Natural killer cell (primary cell): ENCODE measurements at regions not wholly inside any gene's neighbourhood (a gene's known extent, or its start where the extent isn't known, plus 50 kb on each side); places are given as distances from the start of the nearest gene placed in this dataset.

Experiments
- ATAC-seq, 3 donors: fragments of 150-1000 bp in 2 of 3; fragments of 200-7000 bp in 1 of 3; cut with Tn5 transposase; 1 replicate in 1 of 3; 2 replicates in 2 of 3; pipeline ENCODE4 v1.10.0; 2021; ENCODE audit warnings: mild to moderate bottlenecking in 2 of 3, moderate library complexity in 2 of 3
- DNase-seq, 2 donors: peaks; one replicate each; pipeline versions ENCODE4 v3.0.0 to v3.0.0-alpha.2; 2013 to 2021; ENCODE audit warnings: mixed read lengths in 1 of 2
- H3K27ac ChIP-seq: one replicate; pipeline ENCODE4 v1.5.1; 2013; ENCODE audit warnings: mild to moderate bottlenecking, low read length
- H3K27me3 ChIP-seq: one replicate; pipeline ENCODE4 v1.6.1; 2013; ENCODE audit warnings: low read length; ENCODE audit not compliant: control insufficient read depth, insufficient read depth
- H3K36me3 ChIP-seq: one replicate; pipeline ENCODE4 v1.6.1; 2013; ENCODE audit warnings: low read length; ENCODE audit not compliant: control insufficient read depth, insufficient read depth
- H3K4me1 ChIP-seq: one replicate; pipeline ENCODE4 v1.6.1; 2013; ENCODE audit warnings: low read length; ENCODE audit not compliant: control insufficient read depth, insufficient read depth
- H3K4me3 ChIP-seq: one replicate; pipeline ENCODE4 v1.5.1; 2013; ENCODE audit warnings: low read length
- H3K9me3 ChIP-seq: one replicate; pipeline ENCODE4 v1.6.1; 2013; ENCODE audit warnings: low read length; ENCODE audit not compliant: control insufficient read depth, insufficient read depth
- H3K27ac Mint-ChIP-seq, 2 donors: one replicate each; pipeline ENCODE4 v1.8.0; 2022; ENCODE audit warnings: mild to moderate bottlenecking in 2 of 2, mixed read lengths in 2 of 2, moderate library complexity in 1 of 2
- H3K27me3 Mint-ChIP-seq, 2 donors: one replicate each; pipeline ENCODE4 v1.8.0; 2022; ENCODE audit warnings: low read depth in 2 of 2, mixed read lengths in 2 of 2
- H3K36me3 Mint-ChIP-seq: one replicate; pipeline ENCODE4 v1.8.0; 2022; ENCODE audit warnings: mixed read lengths
- H3K4me1 Mint-ChIP-seq, 2 donors: one replicate each; pipeline ENCODE4 v1.8.0; 2022; ENCODE audit warnings: mixed read lengths in 2 of 2
- H3K4me3 Mint-ChIP-seq: one replicate; pipeline ENCODE4 v1.8.0; 2022; ENCODE audit warnings: mild to moderate bottlenecking, moderate library complexity, mixed read lengths
- H3K9me3 Mint-ChIP-seq, 2 donors: one replicate each; pipeline ENCODE4 v1.8.0; 2022; ENCODE audit warnings: mixed read lengths in 2 of 2
- WGBS: methylation state at CpG from one replicate; pipeline ENCODE4 v1.1.7; 2013; ENCODE audit warnings: missing lambda C conversion rate; ENCODE audit not compliant: insufficient coverage; 5-methylcytosine and 5-hydroxymethylcytosine counted together
- intact Hi-C: fragments of 100-400 bp; cut with micrococcal nuclease; formaldehyde crosslinking; loops from one replicate; pipeline ENCODE4 v1.14.2; 2022
- TF ChIP-seq, protein P1 (sequence below): fragments of 200-600 bp; IDR thresholded peaks from one replicate; pipeline ENCODE4 v1.8.0; 2022; ENCODE audit warnings: antibody characterized with exemption

DNA sequence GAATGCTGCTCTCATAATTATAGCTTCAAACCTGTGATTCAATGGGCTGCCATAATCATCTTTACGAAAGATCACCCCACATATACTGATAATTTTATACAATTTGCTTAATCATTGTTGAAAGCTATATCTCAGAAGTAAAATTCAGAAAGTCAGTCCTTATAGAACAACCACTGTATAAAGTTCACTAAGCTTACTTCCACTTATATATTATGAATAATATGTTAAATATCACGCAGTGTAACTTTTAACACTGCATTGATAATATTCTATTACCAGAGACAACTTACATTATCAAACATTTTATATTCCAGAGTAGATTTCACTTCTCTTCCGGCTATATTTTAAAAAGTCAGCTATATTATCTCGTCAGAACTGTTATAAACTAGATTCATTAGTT lies 550.1 kb upstream of the PCDH20 start:
- DNase-seq (no peak), ATAC-seq (no peak)
- peaks cover 0 to 2% of the 10 kb centered on the region in 2 donors for H3K9me3 Mint-ChIP-seq
- H3K4me1 ChIP-seq = no peaks in the 10 kb centered on the region
- H3K27ac ChIP-seq = no peak overlapping the region
- H3K4me3 Mint-ChIP-seq = no peak overlapping the region
- no peak overlapping the region for H3K27ac Mint-ChIP-seq
- H3K9me3 ChIP-seq = no peaks in the 10 kb centered on the region
- WGBS = no CpG with 5 or more reads among the region's 4 CpGs
- H3K36me3 Mint-ChIP-seq = no peaks in the 10 kb centered on the region
- TF ChIP-seq, protein P1, sequence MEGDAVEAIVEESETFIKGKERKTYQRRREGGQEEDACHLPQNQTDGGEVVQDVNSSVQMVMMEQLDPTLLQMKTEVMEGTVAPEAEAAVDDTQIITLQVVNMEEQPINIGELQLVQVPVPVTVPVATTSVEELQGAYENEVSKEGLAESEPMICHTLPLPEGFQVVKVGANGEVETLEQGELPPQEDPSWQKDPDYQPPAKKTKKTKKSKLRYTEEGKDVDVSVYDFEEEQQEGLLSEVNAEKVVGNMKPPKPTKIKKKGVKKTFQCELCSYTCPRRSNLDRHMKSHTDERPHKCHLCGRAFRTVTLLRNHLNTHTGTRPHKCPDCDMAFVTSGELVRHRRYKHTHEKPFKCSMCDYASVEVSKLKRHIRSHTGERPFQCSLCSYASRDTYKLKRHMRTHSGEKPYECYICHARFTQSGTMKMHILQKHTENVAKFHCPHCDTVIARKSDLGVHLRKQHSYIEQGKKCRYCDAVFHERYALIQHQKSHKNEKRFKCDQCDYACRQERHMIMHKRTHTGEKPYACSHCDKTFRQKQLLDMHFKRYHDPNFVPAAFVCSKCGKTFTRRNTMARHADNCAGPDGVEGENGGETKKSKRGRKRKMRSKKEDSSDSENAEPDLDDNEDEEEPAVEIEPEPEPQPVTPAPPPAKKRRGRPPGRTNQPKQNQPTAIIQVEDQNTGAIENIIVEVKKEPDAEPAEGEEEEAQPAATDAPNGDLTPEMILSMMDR = no peak
- H3K27me3 Mint-ChIP-seq = no peaks in the 10 kb centered on the region
- intact Hi-C loops = no loop called here
- H3K36me3 ChIP-seq = no peaks in the 10 kb centered on the region
- H3K4me1 Mint-ChIP-seq = no peaks in the 10 kb centered on the region
- H3K27me3 ChIP-seq = no peaks in the 10 kb centered on the region
- no peak overlapping the region for H3K4me3 ChIP-seq

DNA sequence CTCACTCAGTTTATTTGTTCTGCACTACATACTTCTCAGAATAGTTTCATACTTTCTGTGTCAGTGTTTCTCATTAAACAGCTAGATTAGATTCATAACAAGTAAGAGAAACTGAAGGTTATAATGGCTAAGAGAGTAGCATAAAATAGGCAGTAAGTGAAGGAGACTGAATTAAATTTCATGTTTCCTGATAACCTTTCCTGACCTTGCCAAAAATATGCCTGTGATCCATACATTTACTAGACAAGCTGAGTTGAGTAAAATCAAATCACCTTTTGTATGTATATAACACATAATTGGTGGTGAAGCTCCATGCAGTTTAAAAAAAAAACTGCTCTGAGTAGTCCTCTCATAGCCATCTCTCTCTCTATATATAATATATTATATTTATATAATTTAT lies 545.3 kb upstream of the PCDH20 start:
- no peaks in the 10 kb centered on the region for H3K27me3 Mint-ChIP-seq

DNA sequence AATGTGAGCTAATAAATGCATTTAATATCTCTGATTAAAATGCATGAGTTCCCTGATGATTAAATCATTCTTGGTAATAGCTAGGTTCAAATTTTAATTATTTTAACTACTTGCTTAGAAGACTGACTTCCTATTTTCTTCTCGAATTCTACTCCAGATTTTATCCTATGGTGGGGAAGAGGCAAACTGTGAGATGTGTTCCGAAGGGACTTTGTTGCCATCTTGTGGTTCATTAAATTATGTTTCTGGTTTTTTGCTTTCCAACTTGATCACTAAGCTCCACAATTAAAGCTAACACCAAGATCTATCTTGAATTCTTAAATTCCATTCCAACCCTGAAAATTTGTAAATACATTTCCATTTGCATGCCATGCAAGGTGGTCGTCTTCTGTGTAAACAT lies 538.4 kb upstream of the PCDH20 start:
- ATAC-seq = no peak
- no peak overlapping the region for H3K4me3 ChIP-seq
- no peaks in the 10 kb centered on the region for H3K4me1 Mint-ChIP-seq
- H3K36me3 Mint-ChIP-seq = no peaks in the 10 kb centered on the region
- intact Hi-C loops = no loop called here
- no peaks in the 10 kb centered on the region for H3K9me3 ChIP-seq
- H3K27me3 ChIP-seq = no peaks in the 10 kb centered on the region
- no peak overlapping the region for H3K4me3 Mint-ChIP-seq
- no peaks in the 10 kb centered on the region for H3K4me1 ChIP-seq
- WGBS = 33% methylated on average over 1 of the region's 3 CpGs
- no peak for DNase-seq
- no peaks in the 10 kb centered on the region for H3K36me3 ChIP-seq
- no peaks in the 10 kb centered on the region for H3K27me3 Mint-ChIP-seq
- H3K27ac Mint-ChIP-seq = no peak overlapping the region
- TF ChIP-seq, protein P1 = no peak
- H3K9me3 Mint-ChIP-seq = peaks cover 5 to 11% of the 10 kb centered on the region in 2 donors
- H3K27ac ChIP-seq = no peak overlapping the region

More for the DNA sequence above, 545.3 kb upstream of the PCDH20 start:
- no peaks in the 10 kb centered on the region for H3K9me3 ChIP-seq
- TF ChIP-seq, protein P1 = no peak
- no peak overlapping the region for H3K4me3 ChIP-seq
- H3K4me1 ChIP-seq = no peaks in the 10 kb centered on the region
- Mint-ChIP-seq H3K27ac (no peak overlapping the region), H3K4me3 (no peak overlapping the region), H3K36me3 (no peaks in the 10 kb centered on the region), H3K4me1 (no peaks in the 10 kb centered on the region), H3K9me3 (peaks cover 3 to 10% of the 10 kb centered on the region in 2 donors)
- ATAC-seq (no peak), DNase-seq (no peak)
- H3K36me3 ChIP-seq = no peaks in the 10 kb centered on the region
- no peaks in the 10 kb centered on the region for H3K27me3 ChIP-seq
- no peak overlapping the region for H3K27ac ChIP-seq
- intact Hi-C loops = no loop called here

DNA sequence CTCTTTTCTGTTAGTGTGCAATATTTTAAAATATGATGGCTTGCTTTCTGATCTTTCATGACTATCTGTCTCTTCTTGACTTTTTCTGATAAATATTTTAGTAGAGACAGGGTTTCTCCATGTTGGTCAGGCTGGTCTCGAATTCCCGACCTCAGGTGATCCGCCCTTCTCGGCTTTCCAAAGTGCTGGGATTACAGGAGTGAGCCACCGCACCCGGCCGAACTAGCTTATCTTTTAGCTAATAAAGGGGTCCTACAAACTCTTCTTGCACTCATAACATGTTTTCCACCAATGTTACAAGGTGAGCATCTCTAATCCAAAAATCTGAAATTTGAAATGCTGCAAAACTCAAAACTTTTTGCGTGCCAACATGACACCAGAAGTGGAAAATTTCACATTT lies 535.2 kb upstream of the PCDH20 start:
- no peaks in the 10 kb centered on the region for H3K4me1 ChIP-seq
- TF ChIP-seq, protein P1 = no peak
- Mint-ChIP-seq H3K27ac (no peak overlapping the region), H3K4me3 (no peak overlapping the region), H3K36me3 (no peaks in the 10 kb centered on the region), H3K9me3 (peaks cover 3 to 12% of the 10 kb centered on the region in 2 donors), H3K27me3 (no peaks in the 10 kb centered on the region), H3K4me1 (no peaks in the 10 kb centered on the region)
- no peak for ATAC-seq
- intact Hi-C loops = no loop called here
- H3K4me3 ChIP-seq = no peak overlapping the region
- H3K27me3 ChIP-seq = no peaks in the 10 kb centered on the region
- no peaks in the 10 kb centered on the region for H3K9me3 ChIP-seq
- no peaks in the 10 kb centered on the region for H3K36me3 ChIP-seq
- no peak for DNase-seq
- WGBS = 85% methylated on average over 8 of the region's 8 CpGs
- no peak overlapping the region for H3K27ac ChIP-seq
